Sigmoid colon (tissue), 6 donors: ENCODE measurements at regions not wholly inside any gene's neighbourhood (a gene's known extent, or its start where the extent isn't known, plus 50 kb on each side); places are given as distances from the start of the nearest gene placed in this dataset.

Source experiments
- DNase-seq: peaks from one replicate; pipeline ENCODE4 v3.0.0-alpha.2; 2019
- H3K27ac ChIP-seq, 4 donors: fragments of 200-600 bp; sonication (generic); one replicate each; pipeline ENCODE4 v1.5.1; 2016 to 2019; ENCODE audit warnings: mild to moderate bottlenecking in 1 of 4
- H3K27me3 ChIP-seq, 3 donors: fragments of 200-600 bp; sonication (generic); one replicate each; pipeline ENCODE4 v1.5.1; 2019; ENCODE audit warnings: mild to moderate bottlenecking in 1 of 3
- H3K36me3 ChIP-seq, 4 donors: fragments of 200-600 bp; sonication (generic); one replicate each; pipeline ENCODE4 v1.5.1; 2016 to 2019
- H3K4me1 ChIP-seq, 4 donors: fragments of 200-600 bp; sonication (generic); one replicate each; pipeline ENCODE4 v1.5.1; 2017 to 2019
- H3K4me3 ChIP-seq, 4 donors: fragments of 200-600 bp; sonication (generic); one replicate each; pipeline ENCODE4 v1.5.1; 2017 to 2019; ENCODE audit warnings: mild to moderate bottlenecking in 2 of 4, moderate library complexity in 1 of 4
- H3K9me3 ChIP-seq, 4 donors: fragments of 200-600 bp in 3 of 4; sonication (generic) in 3 of 4; one replicate each; pipeline versions ENCODE4 v1.5.1 to v1.6.1; 2013 to 2019
- CTCF ChIP-seq, 4 experiments: fragments of 450-650 bp in 3 of 4; fragments of 200-600 bp in 1 of 4; IDR thresholded peaks; one replicate each; pipeline ENCODE4 v1.5.1; 2016 to 2019; ENCODE audit warnings: antibody characterized with exemption in 4 of 4, mild to moderate bottlenecking in 3 of 4, moderate library complexity in 2 of 4
- EP300 ChIP-seq, 4 donors: sonication (generic); formaldehyde crosslinking; IDR thresholded peaks; one replicate each; pipeline ENCODE4 v1.6.1; 2017; ENCODE audit warnings: antibody characterized with exemption in 4 of 4
- POLR2A ChIP-seq, 2 donors: fragments of 450-650 bp; IDR thresholded peaks; one replicate each; pipeline ENCODE4 v1.6.1; 2016; ENCODE audit warnings: antibody characterized with exemption in 2 of 2, mild to moderate bottlenecking in 2 of 2, moderate library complexity in 2 of 2
- POLR2AphosphoS5 ChIP-seq, 4 donors: sonication (generic); formaldehyde crosslinking; IDR thresholded peaks; one replicate each; pipeline ENCODE4 v1.6.1; 2017; ENCODE audit warnings: antibody characterized with exemption in 4 of 4
- WGBS, 2 donors: extraction: QIAGEN DNeasy Blood & Tissue Kit; methylation state at CpG; one replicate each; pipeline ENCODE4 v1.1.7; 2013; 5-methylcytosine and 5-hydroxymethylcytosine counted together
- intact Hi-C: fragments of 100-400 bp; cut with DNase I; formaldehyde crosslinking; loops from one replicate; pipeline ENCODE4 v1.15.1; 2023
- donor health status: healthy with polysubstance abuse.
- donor health status: healthy.

- Histone ChIP-seq H3K4me1 (no peaks in the 10 kb centered on the region), H3K4me3 (no peak overlapping the region), H3K9me3 (no peaks in the 10 kb centered on the region), H3K27me3 (no peaks in the 10 kb centered on the region), H3K36me3 (no peaks in the 10 kb centered on the region), H3K27ac (no peak overlapping the region)
- 91 to 94% methylated on average over 4 of the region's 4 CpGs for WGBS, 2 donors
- TF ChIP-seq POLR2A (IDR thresholded peaks at IDR 0.05) (no peak), EP300 (IDR thresholded peaks at IDR 0.05) (no peak), CTCF (IDR thresholded peaks at IDR 0.05) (no peak), POLR2AphosphoS5 (IDR thresholded peaks at IDR 0.05) (no peak)
- intact Hi-C loops, result no loop called here
- DNase-seq, result no peak
Observed at GRCh38 chr2:183456177-183456576, 331.9 kb downstream of the NUP35 start.

- no peak overlapping the region for H3K27ac ChIP-seq
- H3K36me3 ChIP-seq, result no peaks in the 10 kb centered on the region
- 77 to 88% methylated on average over 3 of the region's 3 CpGs for WGBS, 2 donors
- DNase-seq, result no peak
- no peak overlapping the region for H3K4me3 ChIP-seq
- intact Hi-C loops, result no loop called here
- no peaks in the 10 kb centered on the region for H3K27me3 ChIP-seq
- no peaks in the 10 kb centered on the region for H3K9me3 ChIP-seq
- no peaks in the 10 kb centered on the region for H3K4me1 ChIP-seq
- TF ChIP-seq POLR2A (IDR thresholded peaks at IDR 0.05) (no peak), CTCF (IDR thresholded peaks at IDR 0.05) (no peak), POLR2AphosphoS5 (IDR thresholded peaks at IDR 0.05) (no peak), EP300 (IDR thresholded peaks at IDR 0.05) (no peak)
Observed at GRCh38 chr2:183458460-183458859, 334.2 kb downstream of the NUP35 start.

GRCh38 chr2:183459466-183459865 lies 335.2 kb downstream of the NUP35 start:
- Histone ChIP-seq H3K27me3 (no peaks in the 10 kb centered on the region), H3K36me3 (no peaks in the 10 kb centered on the region), H3K4me3 (no peak overlapping the region), H3K27ac (no peak overlapping the region), H3K9me3 (no peaks in the 10 kb centered on the region), H3K4me1 (no peaks in the 10 kb centered on the region)
- no peak for TF ChIP-seq POLR2A (IDR thresholded peaks at IDR 0.05)
- TF ChIP-seq POLR2AphosphoS5 (IDR thresholded peaks at IDR 0.05), result no peak
- TF ChIP-seq EP300 (IDR thresholded peaks at IDR 0.05), result no peak
- no peak for TF ChIP-seq CTCF (IDR thresholded peaks at IDR 0.05)
- no peak for DNase-seq
- intact Hi-C loops, result no loop called here
- 72 to 75% methylated on average over 4 of the region's 4 CpGs for WGBS, 2 donors

- intact Hi-C loops, result no loop called here
- TF ChIP-seq POLR2AphosphoS5 (IDR thresholded peaks at IDR 0.05) (no peak), CTCF (IDR thresholded peaks at IDR 0.05) (no peak)
- Histone ChIP-seq H3K36me3 (no peaks in the 10 kb centered on the region), H3K4me3 (no peak overlapping the region), H3K9me3 (no peaks in the 10 kb centered on the region), H3K27ac (no peak overlapping the region), H3K4me1 (no peaks in the 10 kb centered on the region), H3K27me3 (no peaks in the 10 kb centered on the region)
- no peak for DNase-seq
- 90 to 96% methylated on average over 1 of the region's 1 CpG for WGBS, 2 donors
Observed at GRCh38 chr2:183463821-183464220, 339.6 kb downstream of the NUP35 start.

- Histone ChIP-seq H3K4me3 (no peak overlapping the region), H3K36me3 (no peaks in the 10 kb centered on the region), H3K4me1 (no peaks in the 10 kb centered on the region), H3K27me3 (no peaks in the 10 kb centered on the region), H3K27ac (no peak overlapping the region), H3K9me3 (peaks cover 0 to 1% (median 0%) of the 10 kb centered on the region in 4 donors)
- intact Hi-C loops, result no loop called here
- no peak for DNase-seq
- TF ChIP-seq CTCF (IDR thresholded peaks at IDR 0.05) (no peak), EP300 (IDR thresholded peaks at IDR 0.05) (no peak), POLR2A (IDR thresholded peaks at IDR 0.05) (no peak), POLR2AphosphoS5 (IDR thresholded peaks at IDR 0.05) (no peak)
Observed at GRCh38 chr2:183465048-183465447, 340.8 kb downstream of the NUP35 start.
